Natural killer cell (primary cell): ENCODE measurements at regions not wholly inside any gene's neighbourhood (a gene's known extent, or its start where the extent isn't known, plus 50 kb on each side); places are given as distances from the start of the nearest gene placed in this dataset.

Experiments
- ATAC-seq, 3 donors: fragments of 150-1000 bp in 2 of 3; fragments of 200-7000 bp in 1 of 3; cut with Tn5 transposase; 1 replicate in 1 of 3; 2 replicates in 2 of 3; pipeline ENCODE4 v1.10.0; 2021; ENCODE audit warnings: mild to moderate bottlenecking in 2 of 3, moderate library complexity in 2 of 3
- DNase-seq, 2 donors: peaks; one replicate each; pipeline versions ENCODE4 v3.0.0 to v3.0.0-alpha.2; 2013 to 2021; ENCODE audit warnings: mixed read lengths in 1 of 2
- H3K27ac ChIP-seq: one replicate; pipeline ENCODE4 v1.5.1; 2013; ENCODE audit warnings: mild to moderate bottlenecking, low read length
- H3K27me3 ChIP-seq: one replicate; pipeline ENCODE4 v1.6.1; 2013; ENCODE audit warnings: low read length; ENCODE audit not compliant: control insufficient read depth, insufficient read depth
- H3K36me3 ChIP-seq: one replicate; pipeline ENCODE4 v1.6.1; 2013; ENCODE audit warnings: low read length; ENCODE audit not compliant: control insufficient read depth, insufficient read depth
- H3K4me1 ChIP-seq: one replicate; pipeline ENCODE4 v1.6.1; 2013; ENCODE audit warnings: low read length; ENCODE audit not compliant: control insufficient read depth, insufficient read depth
- H3K4me3 ChIP-seq: one replicate; pipeline ENCODE4 v1.5.1; 2013; ENCODE audit warnings: low read length
- H3K9me3 ChIP-seq: one replicate; pipeline ENCODE4 v1.6.1; 2013; ENCODE audit warnings: low read length; ENCODE audit not compliant: control insufficient read depth, insufficient read depth
- H3K27ac Mint-ChIP-seq, 2 donors: one replicate each; pipeline ENCODE4 v1.8.0; 2022; ENCODE audit warnings: mild to moderate bottlenecking in 2 of 2, mixed read lengths in 2 of 2, moderate library complexity in 1 of 2
- H3K27me3 Mint-ChIP-seq, 2 donors: one replicate each; pipeline ENCODE4 v1.8.0; 2022; ENCODE audit warnings: low read depth in 2 of 2, mixed read lengths in 2 of 2
- H3K36me3 Mint-ChIP-seq: one replicate; pipeline ENCODE4 v1.8.0; 2022; ENCODE audit warnings: mixed read lengths
- H3K4me1 Mint-ChIP-seq, 2 donors: one replicate each; pipeline ENCODE4 v1.8.0; 2022; ENCODE audit warnings: mixed read lengths in 2 of 2
- H3K4me3 Mint-ChIP-seq: one replicate; pipeline ENCODE4 v1.8.0; 2022; ENCODE audit warnings: mild to moderate bottlenecking, moderate library complexity, mixed read lengths
- H3K9me3 Mint-ChIP-seq, 2 donors: one replicate each; pipeline ENCODE4 v1.8.0; 2022; ENCODE audit warnings: mixed read lengths in 2 of 2
- CTCF ChIP-seq: fragments of 200-600 bp; IDR thresholded peaks from one replicate; pipeline ENCODE4 v1.8.0; 2022; ENCODE audit warnings: antibody characterized with exemption
- WGBS: methylation state at CpG from one replicate; pipeline ENCODE4 v1.1.7; 2013; ENCODE audit warnings: missing lambda C conversion rate; ENCODE audit not compliant: insufficient coverage; 5-methylcytosine and 5-hydroxymethylcytosine counted together
- intact Hi-C: fragments of 100-400 bp; cut with micrococcal nuclease; formaldehyde crosslinking; loops from one replicate; pipeline ENCODE4 v1.14.2; 2022

GRCh38 chr6:99219788-99220187 is 129.7 kb downstream of the FAXC start:
- Mint-ChIP-seq H3K4me3 (no peak overlapping the region), H3K27ac (no peak overlapping the region), H3K9me3 (no peaks in the 10 kb centered on the region), H3K4me1 (no peaks in the 10 kb centered on the region), H3K27me3 (no peaks in the 10 kb centered on the region), H3K36me3 (no peaks in the 10 kb centered on the region)
- intact Hi-C loops, result no loop called here
- Histone ChIP-seq H3K36me3 (no peaks in the 10 kb centered on the region), H3K4me3 (no peak overlapping the region), H3K4me1 (no peaks in the 10 kb centered on the region), H3K9me3 (no peaks in the 10 kb centered on the region), H3K27ac (no peak overlapping the region), H3K27me3 (no peaks in the 10 kb centered on the region)
- no peak for DNase-seq
- TF ChIP-seq CTCF, result no peak
- WGBS, result 24% methylated on average over 4 of the region's 4 CpGs
- no peak for ATAC-seq

GRCh38 chr6:99216959-99217358 is 132.5 kb downstream of the FAXC start:
- Histone ChIP-seq H3K27ac (no peak overlapping the region), H3K9me3 (no peaks in the 10 kb centered on the region), H3K27me3 (no peaks in the 10 kb centered on the region), H3K4me1 (no peaks in the 10 kb centered on the region), H3K4me3 (no peak overlapping the region), H3K36me3 (no peaks in the 10 kb centered on the region)
- no peaks in the 10 kb centered on the region for H3K27me3 Mint-ChIP-seq
- no peak for ATAC-seq
- H3K4me3 Mint-ChIP-seq, result no peak overlapping the region
- TF ChIP-seq CTCF, result no peak
- no peak for DNase-seq
- H3K36me3 Mint-ChIP-seq, result no peaks in the 10 kb centered on the region
- no peaks in the 10 kb centered on the region for H3K4me1 Mint-ChIP-seq
- no peak overlapping the region for H3K27ac Mint-ChIP-seq
- H3K9me3 Mint-ChIP-seq, result no peaks in the 10 kb centered on the region
- 19% methylated on average over 6 of the region's 6 CpGs for WGBS
- intact Hi-C loops, result no loop called here

GRCh38 chr6:99195986-99196655 is 153.4 kb downstream of the FAXC start:
- Histone ChIP-seq H3K4me3 (no peak overlapping the region), H3K36me3 (no peaks in the 10 kb centered on the region), H3K27me3 (no peaks in the 10 kb centered on the region), H3K4me1 (no peaks in the 10 kb centered on the region), H3K9me3 (no peaks in the 10 kb centered on the region), H3K27ac (no peak overlapping the region)
- Mint-ChIP-seq H3K9me3 (peaks cover 4 to 5% of the 10 kb centered on the region in 2 donors), H3K36me3 (no peaks in the 10 kb centered on the region), H3K4me3 (no peak overlapping the region), H3K27me3 (no peaks in the 10 kb centered on the region), H3K4me1 (no peaks in the 10 kb centered on the region), H3K27ac (no peak overlapping the region)
- intact Hi-C loops, result no loop called here
- DNase-seq (no peak), ATAC-seq (no peak)
- TF ChIP-seq CTCF, result no peak
- 88% methylated on average over 2 of the region's 2 CpGs for WGBS

- H3K27ac ChIP-seq, result no peak overlapping the region
- no peak for ATAC-seq
- no peak for DNase-seq
- no peaks in the 10 kb centered on the region for H3K9me3 ChIP-seq
- Mint-ChIP-seq H3K36me3 (no peaks in the 10 kb centered on the region), H3K9me3 (peaks cover 4 to 6% of the 10 kb centered on the region in 2 donors), H3K4me3 (no peak overlapping the region), H3K4me1 (no peaks in the 10 kb centered on the region), H3K27me3 (no peaks in the 10 kb centered on the region), H3K27ac (no peak overlapping the region)
- no peak for TF ChIP-seq CTCF
- H3K4me3 ChIP-seq, result no peak overlapping the region
- no peaks in the 10 kb centered on the region for H3K27me3 ChIP-seq
- intact Hi-C loops, result no loop called here
- H3K4me1 ChIP-seq, result no peaks in the 10 kb centered on the region
- 90% methylated on average over 4 of the region's 4 CpGs for WGBS
- no peaks in the 10 kb centered on the region for H3K36me3 ChIP-seq
Measured at GRCh38 chr6:99192561-99192960, 156.9 kb downstream of the FAXC start.
